ENCODE measurements at regions not wholly inside any gene's neighbourhood (a gene's known extent, or its start where the extent isn't known, plus 50 kb on each side); places are given as distances from the start of the nearest gene placed in this dataset.

GRCh38 chr2:19592197-19592596, 233.8 kb upstream of the OSR1 start:
- TF ChIP-seq CTCF (IDR thresholded peaks at IDR 0.05) = no peak
- TF ChIP-seq POLR2A (IDR thresholded peaks at IDR 0.05) = no peak

Measured in adrenal gland (tissue), 5 donors.